Ascending aorta (tissue), 2 donors: ENCODE measurements at regions not wholly inside any gene's neighbourhood (a gene's known extent, or its start where the extent isn't known, plus 50 kb on each side); places are given as distances from the start of the nearest gene placed in this dataset.

Experiments used
- DNase-seq, 2 donors: peaks; one replicate each; pipeline ENCODE4 v3.0.0-alpha.2; 2019; ENCODE audit warnings: low spot score in 2 of 2
- H3K27ac ChIP-seq, 2 donors: fragments of 200-600 bp; sonication (generic); one replicate each; pipeline ENCODE4 v1.5.1; 2016 to 2017; ENCODE audit warnings: mild to moderate bottlenecking in 1 of 2
- H3K27me3 ChIP-seq: fragments of 200-600 bp; sonication (generic); one replicate; pipeline ENCODE4 v1.5.1; 2017
- H3K36me3 ChIP-seq, 2 donors: fragments of 200-600 bp; sonication (generic); one replicate each; pipeline ENCODE4 v1.5.1; 2016
- H3K4me1 ChIP-seq, 2 donors: fragments of 200-600 bp; sonication (generic); one replicate each; pipeline ENCODE4 v1.5.1; 2016 to 2017; ENCODE audit warnings: mild to moderate bottlenecking in 1 of 2
- H3K4me3 ChIP-seq, 2 donors: fragments of 200-600 bp; sonication (generic); one replicate each; pipeline ENCODE4 v1.5.1; 2016 to 2017; ENCODE audit warnings: mild to moderate bottlenecking in 1 of 2
- H3K9me3 ChIP-seq, 2 donors: fragments of 200-600 bp; sonication (generic); one replicate each; pipeline ENCODE4 v1.5.1; 2016
- intact Hi-C: fragments of 100-400 bp; cut with DNase I; formaldehyde crosslinking; loops from one replicate; pipeline ENCODE4 v1.15.1; 2023
- TF ChIP-seq, protein P1 (sequence below), 3 experiments: fragments of 200-600 bp in 2 of 3; fragments of 450-650 bp in 1 of 3; sonication (generic) in 2 of 3; IDR thresholded peaks; one replicate each; pipeline ENCODE4 v1.5.1; 2016 to 2019; ENCODE audit warnings: antibody characterized with exemption in 3 of 3, mild to moderate bottlenecking in 1 of 3, moderate library complexity in 1 of 3

DNA sequence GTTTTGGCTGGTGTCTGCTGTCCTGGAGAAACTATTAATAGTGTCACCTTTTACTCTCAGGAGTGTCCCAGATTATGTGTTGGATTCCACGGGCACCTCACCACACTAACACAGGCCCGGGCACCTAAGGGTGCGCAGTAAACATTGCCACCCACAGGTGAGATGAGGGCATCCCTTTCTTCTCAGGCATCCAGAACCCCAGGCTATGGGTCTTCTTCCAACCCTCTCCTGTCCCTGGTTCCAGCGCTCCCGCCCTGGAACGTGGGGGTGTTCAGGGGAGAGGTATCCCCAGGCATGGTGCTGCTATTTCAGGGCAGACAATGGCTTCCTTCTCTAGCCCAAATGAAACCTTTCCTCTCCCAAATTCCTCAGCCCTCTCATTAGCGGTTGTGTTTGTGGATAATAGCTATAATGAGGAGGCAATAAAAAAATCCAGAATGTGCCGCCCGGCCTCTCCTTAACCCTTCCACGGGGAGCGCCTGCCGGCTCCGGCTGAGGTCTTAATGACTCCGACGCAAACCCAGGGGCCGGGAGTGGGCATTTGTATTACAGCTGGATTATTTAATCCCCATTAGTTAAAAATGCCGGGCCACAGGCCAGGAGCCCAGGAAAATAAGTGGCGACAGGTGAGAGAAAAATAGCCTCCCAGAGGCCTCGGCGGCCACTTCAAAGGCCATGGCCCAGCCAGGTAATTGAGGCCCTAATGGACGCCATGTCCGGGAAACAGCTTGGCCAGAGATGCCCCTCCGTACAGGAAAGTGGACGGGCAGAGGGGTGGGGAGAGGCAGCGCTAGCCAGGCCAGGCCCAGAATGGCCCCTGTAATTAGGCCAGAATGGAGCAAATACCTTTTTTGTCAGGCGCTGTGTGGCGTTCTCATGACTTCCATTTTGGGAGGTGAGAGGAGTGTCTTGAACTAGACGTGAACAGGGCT is 102.8 kb downstream of the IRX5 start:
- intact Hi-C loops, result no loop called here
- no peaks in the 10 kb centered on the region for H3K4me1 ChIP-seq
- no peaks in the 10 kb centered on the region for H3K36me3 ChIP-seq
- no peak overlapping the region for H3K27ac ChIP-seq
- no peak overlapping the region for H3K4me3 ChIP-seq
- peak in 1 of 2 donors; percentile 38 for DNase-seq
- H3K27me3 ChIP-seq, result no peaks in the 10 kb centered on the region
- TF ChIP-seq, protein P1, sequence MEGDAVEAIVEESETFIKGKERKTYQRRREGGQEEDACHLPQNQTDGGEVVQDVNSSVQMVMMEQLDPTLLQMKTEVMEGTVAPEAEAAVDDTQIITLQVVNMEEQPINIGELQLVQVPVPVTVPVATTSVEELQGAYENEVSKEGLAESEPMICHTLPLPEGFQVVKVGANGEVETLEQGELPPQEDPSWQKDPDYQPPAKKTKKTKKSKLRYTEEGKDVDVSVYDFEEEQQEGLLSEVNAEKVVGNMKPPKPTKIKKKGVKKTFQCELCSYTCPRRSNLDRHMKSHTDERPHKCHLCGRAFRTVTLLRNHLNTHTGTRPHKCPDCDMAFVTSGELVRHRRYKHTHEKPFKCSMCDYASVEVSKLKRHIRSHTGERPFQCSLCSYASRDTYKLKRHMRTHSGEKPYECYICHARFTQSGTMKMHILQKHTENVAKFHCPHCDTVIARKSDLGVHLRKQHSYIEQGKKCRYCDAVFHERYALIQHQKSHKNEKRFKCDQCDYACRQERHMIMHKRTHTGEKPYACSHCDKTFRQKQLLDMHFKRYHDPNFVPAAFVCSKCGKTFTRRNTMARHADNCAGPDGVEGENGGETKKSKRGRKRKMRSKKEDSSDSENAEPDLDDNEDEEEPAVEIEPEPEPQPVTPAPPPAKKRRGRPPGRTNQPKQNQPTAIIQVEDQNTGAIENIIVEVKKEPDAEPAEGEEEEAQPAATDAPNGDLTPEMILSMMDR (IDR thresholded peaks at IDR 0.05), result no peak
- peaks cover 0 to 15% of the 10 kb centered on the region in 2 donors for H3K9me3 ChIP-seq

GRCh38 chr16:55035029-55035428 is 104.4 kb downstream of the IRX5 start:
- intact Hi-C loops, result no loop called here
- no peak overlapping the region for H3K4me3 ChIP-seq
- H3K9me3 ChIP-seq, result peaks cover 0 to 1% of the 10 kb centered on the region in 2 donors
- H3K27me3 ChIP-seq, result no peaks in the 10 kb centered on the region
- no peaks in the 10 kb centered on the region for H3K36me3 ChIP-seq
- H3K4me1 ChIP-seq, result no peaks in the 10 kb centered on the region
- peak in 1 of 2 donors; percentile 59 for DNase-seq
- no peak overlapping the region for H3K27ac ChIP-seq
- TF ChIP-seq, protein P1 (IDR thresholded peaks at IDR 0.05), result no peak

DNA sequence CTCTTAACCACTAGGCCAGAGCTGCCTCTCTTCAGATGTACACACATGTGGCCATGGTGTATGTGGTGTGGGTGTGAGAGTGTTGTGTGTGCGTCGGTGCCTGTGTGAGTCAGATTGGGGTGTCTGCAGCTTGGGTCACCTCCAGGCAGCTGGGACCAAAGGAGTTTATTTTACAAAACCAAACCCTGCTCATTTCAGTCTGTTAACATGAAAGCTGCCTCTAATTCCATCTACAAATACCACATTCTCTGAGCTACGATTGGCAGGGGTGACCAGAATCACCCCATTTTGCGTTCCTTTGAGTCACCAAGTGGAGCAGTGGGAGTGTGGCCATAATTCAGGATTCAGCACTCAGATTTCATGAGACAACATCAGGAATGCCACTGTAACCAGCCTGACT is 105.3 kb downstream of the IRX5 start:
- Histone ChIP-seq H3K36me3 (no peaks in the 10 kb centered on the region), H3K27ac (no peak overlapping the region), H3K4me1 (no peaks in the 10 kb centered on the region), H3K9me3 (no peaks in the 10 kb centered on the region), H3K4me3 (no peak overlapping the region), H3K27me3 (no peaks in the 10 kb centered on the region)
- intact Hi-C loops, result no loop called here
- TF ChIP-seq, protein P1 (IDR thresholded peaks at IDR 0.05), result no peak
- peak in 1 of 2 donors; percentile 21 for DNase-seq

- Histone ChIP-seq H3K36me3 (no peaks in the 10 kb centered on the region), H3K27me3 (no peaks in the 10 kb centered on the region), H3K4me3 (no peak overlapping the region), H3K4me1 (no peaks in the 10 kb centered on the region), H3K9me3 (no peaks in the 10 kb centered on the region), H3K27ac (no peak overlapping the region)
- peak in 1 of 2 donors; percentile 27 for DNase-seq
- TF ChIP-seq, protein P1 (IDR thresholded peaks at IDR 0.05), result no peak
- intact Hi-C loops, result no loop called here
These were observed 105.7 kb downstream of the IRX5 start for GRCh38 chr16:55036371-55036821.

DNA sequence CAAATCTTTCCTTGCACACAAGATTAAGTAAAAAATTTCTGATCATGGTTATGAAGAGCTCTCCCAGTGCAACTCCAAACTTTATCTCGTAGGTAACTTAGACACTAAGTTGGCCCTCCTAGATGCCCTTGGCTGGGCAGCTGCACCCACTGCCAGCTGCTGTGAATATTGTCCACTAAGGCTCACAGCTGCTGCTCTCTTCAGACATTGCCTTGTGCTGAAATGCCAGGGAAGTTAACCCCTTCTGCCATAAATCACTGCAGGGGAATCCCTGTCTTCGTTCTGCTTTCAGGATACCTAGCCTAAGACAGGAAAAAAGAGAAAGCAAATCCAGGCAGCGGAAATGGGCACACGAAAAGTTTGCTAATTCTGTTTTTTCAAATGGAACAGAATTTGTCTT is 106.4 kb downstream of the IRX5 start:
- Histone ChIP-seq H3K4me1 (no peaks in the 10 kb centered on the region), H3K4me3 (no peak overlapping the region), H3K9me3 (no peaks in the 10 kb centered on the region), H3K27me3 (no peaks in the 10 kb centered on the region), H3K27ac (no peak overlapping the region), H3K36me3 (no peaks in the 10 kb centered on the region)
- DNase-seq, result peak in 1 of 2 donors; percentile 16
- intact Hi-C loops, result no loop called here
- TF ChIP-seq, protein P1 (IDR thresholded peaks at IDR 0.05), result no peak
